ENCODE measurements at regions not wholly inside any gene's neighbourhood (a gene's known extent, or its start where the extent isn't known, plus 50 kb on each side); places are given as distances from the start of the nearest gene placed in this dataset.

DNA sequence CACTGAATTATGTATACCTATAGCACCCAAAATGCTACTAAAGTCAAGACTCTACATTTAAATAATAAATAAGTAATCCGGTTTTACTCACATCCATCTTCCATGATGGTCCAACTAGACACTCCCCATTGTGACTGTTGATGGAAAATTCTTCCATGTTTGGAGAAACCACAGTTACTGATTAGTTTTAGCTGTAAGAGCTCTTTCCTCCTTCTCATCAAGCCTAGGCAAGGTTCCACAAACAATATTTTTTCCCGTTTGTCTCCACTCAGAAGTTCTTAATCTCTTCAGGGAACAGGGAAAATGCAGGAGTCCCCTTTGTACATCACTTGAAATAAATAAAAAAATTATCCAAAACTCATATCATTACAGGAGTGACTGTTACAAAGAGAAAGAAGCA, 70.7 kb upstream of the EDNRB start:
- H4K20me1 ChIP-seq (replicated peaks; ENCODE audit: insufficient read depth) = no peaks in the 10 kb centered on the region
- TF ChIP-seq STAT1 (IDR thresholded peaks at IDR 0.05; ENCODE audit: unreplicated experiment) (no peak), EZH2 (IDR thresholded peaks at IDR 0.05; ENCODE audit: low read depth, unreplicated experiment) (no peak), EZH2phosphoT487 (IDR thresholded peaks at IDR 0.05; ENCODE audit: unreplicated experiment) (no peak), CREB1 (CRISPR knock-in tag; IDR thresholded peaks at IDR 0.05; ENCODE audit: low read depth) (no peak), ZNF331 (CRISPR knock-in tag; IDR thresholded peaks at IDR 0.05; ENCODE audit: low read depth) (no peak), NANOG (IDR thresholded peaks at IDR 0.05; ENCODE audit: borderline replicate concordance) (no peak), JUNB (IDR thresholded peaks at IDR 0.05; ENCODE audit: unreplicated experiment) (no peak), POLR2AphosphoS5 (IDR thresholded peaks at IDR 0.05; ENCODE audit: low read depth) (no peak)
- TF ChIP-seq, protein P1, sequence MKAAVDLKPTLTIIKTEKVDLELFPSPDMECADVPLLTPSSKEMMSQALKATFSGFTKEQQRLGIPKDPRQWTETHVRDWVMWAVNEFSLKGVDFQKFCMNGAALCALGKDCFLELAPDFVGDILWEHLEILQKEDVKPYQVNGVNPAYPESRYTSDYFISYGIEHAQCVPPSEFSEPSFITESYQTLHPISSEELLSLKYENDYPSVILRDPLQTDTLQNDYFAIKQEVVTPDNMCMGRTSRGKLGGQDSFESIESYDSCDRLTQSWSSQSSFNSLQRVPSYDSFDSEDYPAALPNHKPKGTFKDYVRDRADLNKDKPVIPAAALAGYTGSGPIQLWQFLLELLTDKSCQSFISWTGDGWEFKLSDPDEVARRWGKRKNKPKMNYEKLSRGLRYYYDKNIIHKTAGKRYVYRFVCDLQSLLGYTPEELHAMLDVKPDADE (IDR thresholded peaks at IDR 0.05) = no peak
- H3F3A ChIP-seq (replicated peaks; ENCODE audit: low read depth) = no peaks in the 10 kb centered on the region
- no peak overlapping the region for H2AFZ ChIP-seq
- no peak overlapping the region for H3K27ac Mint-ChIP-seq
- peaks cover 5% of the 10 kb centered on the region; the same call in 1 of the 2 replicates for H3K4me1 ChIP-seq (ENCODE audit: insufficient read depth)
- no peaks in the 10 kb centered on the region for H3K9me3 Mint-ChIP-seq
- no peaks in the 10 kb centered on the region for H3K79me2 ChIP-seq (replicated peaks; ENCODE audit: insufficient read depth)
- H3K4me1 Mint-ChIP-seq = peaks cover 18% of the 10 kb centered on the region; the same call in 2 of the 3 replicates
- no peak for DNase-seq (ENCODE audit: low spot score)
- no peaks in the 10 kb centered on the region for H3K36me3 Mint-ChIP-seq (ENCODE audit: low read depth)
- no peaks in the 10 kb centered on the region for H3K36me3 ChIP-seq (ENCODE audit: insufficient read depth)
- H3K4me3 ChIP-seq = no peak overlapping the region
- no peak overlapping the region for H3K4me3 Mint-ChIP-seq
- H3K9me2 ChIP-seq (ENCODE audit: insufficient read depth) = no peaks in the 10 kb centered on the region
- H3K27ac ChIP-seq (ENCODE audit: low read depth) = no peak overlapping the region
- ATAC-seq = no peak
- H3K27me3 Mint-ChIP-seq (ENCODE audit: insufficient read depth, low read depth, poor library complexity) = no peaks in the 10 kb centered on the region
- H3K27me3 ChIP-seq (ENCODE audit: insufficient read depth) = no peaks in the 10 kb centered on the region
- H3K4me2 ChIP-seq = no peak overlapping the region

DNA sequence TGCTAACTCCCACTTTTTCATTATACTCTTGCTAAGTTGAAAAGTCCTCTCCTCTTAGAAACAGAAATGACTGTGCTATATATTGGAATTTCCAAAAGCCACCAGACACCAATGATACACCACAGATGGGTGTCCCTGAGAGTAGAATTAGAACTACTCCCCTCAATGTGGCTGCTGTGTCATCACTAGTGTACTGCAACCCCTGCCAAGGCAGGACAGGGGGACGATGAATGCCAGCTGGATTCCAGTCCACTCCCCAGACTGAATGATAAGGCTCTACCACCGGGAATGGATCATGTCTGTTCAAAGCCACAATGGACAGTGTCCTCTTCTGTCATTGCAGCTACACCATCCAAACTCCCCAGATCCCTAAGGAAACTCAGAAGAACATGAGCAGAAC, 69.7 kb upstream of the EDNRB start:
- H4K20me1 ChIP-seq (replicated peaks; ENCODE audit: insufficient read depth) = no peaks in the 10 kb centered on the region
- H3K4me3 ChIP-seq = no peak overlapping the region
- no peak overlapping the region for H3K27ac ChIP-seq (ENCODE audit: low read depth)
- no peaks in the 10 kb centered on the region for H3K27me3 ChIP-seq (ENCODE audit: insufficient read depth)
- no peaks in the 10 kb centered on the region for H3K9me2 ChIP-seq (ENCODE audit: insufficient read depth)
- Mint-ChIP-seq H3K9me3 (no peaks in the 10 kb centered on the region), H3K36me3 (ENCODE audit: low read depth) (no peaks in the 10 kb centered on the region), H3K4me1 (peaks cover 20% of the 10 kb centered on the region; the same call in 2 of the 3 replicates), H3K4me3 (no peak overlapping the region), H3K27ac (no peak overlapping the region), H3K27me3 (ENCODE audit: insufficient read depth, low read depth, poor library complexity) (no peaks in the 10 kb centered on the region)
- no peaks in the 10 kb centered on the region for H3K79me2 ChIP-seq (replicated peaks; ENCODE audit: insufficient read depth)
- no peaks in the 10 kb centered on the region for H3F3A ChIP-seq (replicated peaks; ENCODE audit: low read depth)
- no peak overlapping the region for H2AFZ ChIP-seq
- DNase-seq (ENCODE audit: low spot score) (no peak), ATAC-seq (no peak)
- H3K4me2 ChIP-seq = no peak overlapping the region
- H3K4me1 ChIP-seq (ENCODE audit: insufficient read depth) = peaks cover 5% of the 10 kb centered on the region; the same call in 1 of the 2 replicates
- H3K36me3 ChIP-seq (ENCODE audit: insufficient read depth) = no peaks in the 10 kb centered on the region
- TF ChIP-seq, protein P2, sequence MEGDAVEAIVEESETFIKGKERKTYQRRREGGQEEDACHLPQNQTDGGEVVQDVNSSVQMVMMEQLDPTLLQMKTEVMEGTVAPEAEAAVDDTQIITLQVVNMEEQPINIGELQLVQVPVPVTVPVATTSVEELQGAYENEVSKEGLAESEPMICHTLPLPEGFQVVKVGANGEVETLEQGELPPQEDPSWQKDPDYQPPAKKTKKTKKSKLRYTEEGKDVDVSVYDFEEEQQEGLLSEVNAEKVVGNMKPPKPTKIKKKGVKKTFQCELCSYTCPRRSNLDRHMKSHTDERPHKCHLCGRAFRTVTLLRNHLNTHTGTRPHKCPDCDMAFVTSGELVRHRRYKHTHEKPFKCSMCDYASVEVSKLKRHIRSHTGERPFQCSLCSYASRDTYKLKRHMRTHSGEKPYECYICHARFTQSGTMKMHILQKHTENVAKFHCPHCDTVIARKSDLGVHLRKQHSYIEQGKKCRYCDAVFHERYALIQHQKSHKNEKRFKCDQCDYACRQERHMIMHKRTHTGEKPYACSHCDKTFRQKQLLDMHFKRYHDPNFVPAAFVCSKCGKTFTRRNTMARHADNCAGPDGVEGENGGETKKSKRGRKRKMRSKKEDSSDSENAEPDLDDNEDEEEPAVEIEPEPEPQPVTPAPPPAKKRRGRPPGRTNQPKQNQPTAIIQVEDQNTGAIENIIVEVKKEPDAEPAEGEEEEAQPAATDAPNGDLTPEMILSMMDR (conservative IDR thresholded peaks at IDR 0.05; ENCODE audit: low read depth in 2 of 2) = no peak
- TF ChIP-seq STAT1 (IDR thresholded peaks at IDR 0.05; ENCODE audit: unreplicated experiment) (no peak), ZNF114 (CRISPR knock-in tag; IDR thresholded peaks at IDR 0.05) (no peak), EZH2 (IDR thresholded peaks at IDR 0.05; ENCODE audit: low read depth, unreplicated experiment) (no peak), POLR2AphosphoS5 (IDR thresholded peaks at IDR 0.05; ENCODE audit: low read depth) (no peak), JUNB (IDR thresholded peaks at IDR 0.05; ENCODE audit: unreplicated experiment) (no peak), EZH2phosphoT487 (IDR thresholded peaks at IDR 0.05; ENCODE audit: unreplicated experiment) (no peak), NANOG (IDR thresholded peaks at IDR 0.05; ENCODE audit: borderline replicate concordance) (no peak)
- TF ChIP-seq, protein P1 (IDR thresholded peaks at IDR 0.05) = no peak
- TF ChIP-seq, protein P3, sequence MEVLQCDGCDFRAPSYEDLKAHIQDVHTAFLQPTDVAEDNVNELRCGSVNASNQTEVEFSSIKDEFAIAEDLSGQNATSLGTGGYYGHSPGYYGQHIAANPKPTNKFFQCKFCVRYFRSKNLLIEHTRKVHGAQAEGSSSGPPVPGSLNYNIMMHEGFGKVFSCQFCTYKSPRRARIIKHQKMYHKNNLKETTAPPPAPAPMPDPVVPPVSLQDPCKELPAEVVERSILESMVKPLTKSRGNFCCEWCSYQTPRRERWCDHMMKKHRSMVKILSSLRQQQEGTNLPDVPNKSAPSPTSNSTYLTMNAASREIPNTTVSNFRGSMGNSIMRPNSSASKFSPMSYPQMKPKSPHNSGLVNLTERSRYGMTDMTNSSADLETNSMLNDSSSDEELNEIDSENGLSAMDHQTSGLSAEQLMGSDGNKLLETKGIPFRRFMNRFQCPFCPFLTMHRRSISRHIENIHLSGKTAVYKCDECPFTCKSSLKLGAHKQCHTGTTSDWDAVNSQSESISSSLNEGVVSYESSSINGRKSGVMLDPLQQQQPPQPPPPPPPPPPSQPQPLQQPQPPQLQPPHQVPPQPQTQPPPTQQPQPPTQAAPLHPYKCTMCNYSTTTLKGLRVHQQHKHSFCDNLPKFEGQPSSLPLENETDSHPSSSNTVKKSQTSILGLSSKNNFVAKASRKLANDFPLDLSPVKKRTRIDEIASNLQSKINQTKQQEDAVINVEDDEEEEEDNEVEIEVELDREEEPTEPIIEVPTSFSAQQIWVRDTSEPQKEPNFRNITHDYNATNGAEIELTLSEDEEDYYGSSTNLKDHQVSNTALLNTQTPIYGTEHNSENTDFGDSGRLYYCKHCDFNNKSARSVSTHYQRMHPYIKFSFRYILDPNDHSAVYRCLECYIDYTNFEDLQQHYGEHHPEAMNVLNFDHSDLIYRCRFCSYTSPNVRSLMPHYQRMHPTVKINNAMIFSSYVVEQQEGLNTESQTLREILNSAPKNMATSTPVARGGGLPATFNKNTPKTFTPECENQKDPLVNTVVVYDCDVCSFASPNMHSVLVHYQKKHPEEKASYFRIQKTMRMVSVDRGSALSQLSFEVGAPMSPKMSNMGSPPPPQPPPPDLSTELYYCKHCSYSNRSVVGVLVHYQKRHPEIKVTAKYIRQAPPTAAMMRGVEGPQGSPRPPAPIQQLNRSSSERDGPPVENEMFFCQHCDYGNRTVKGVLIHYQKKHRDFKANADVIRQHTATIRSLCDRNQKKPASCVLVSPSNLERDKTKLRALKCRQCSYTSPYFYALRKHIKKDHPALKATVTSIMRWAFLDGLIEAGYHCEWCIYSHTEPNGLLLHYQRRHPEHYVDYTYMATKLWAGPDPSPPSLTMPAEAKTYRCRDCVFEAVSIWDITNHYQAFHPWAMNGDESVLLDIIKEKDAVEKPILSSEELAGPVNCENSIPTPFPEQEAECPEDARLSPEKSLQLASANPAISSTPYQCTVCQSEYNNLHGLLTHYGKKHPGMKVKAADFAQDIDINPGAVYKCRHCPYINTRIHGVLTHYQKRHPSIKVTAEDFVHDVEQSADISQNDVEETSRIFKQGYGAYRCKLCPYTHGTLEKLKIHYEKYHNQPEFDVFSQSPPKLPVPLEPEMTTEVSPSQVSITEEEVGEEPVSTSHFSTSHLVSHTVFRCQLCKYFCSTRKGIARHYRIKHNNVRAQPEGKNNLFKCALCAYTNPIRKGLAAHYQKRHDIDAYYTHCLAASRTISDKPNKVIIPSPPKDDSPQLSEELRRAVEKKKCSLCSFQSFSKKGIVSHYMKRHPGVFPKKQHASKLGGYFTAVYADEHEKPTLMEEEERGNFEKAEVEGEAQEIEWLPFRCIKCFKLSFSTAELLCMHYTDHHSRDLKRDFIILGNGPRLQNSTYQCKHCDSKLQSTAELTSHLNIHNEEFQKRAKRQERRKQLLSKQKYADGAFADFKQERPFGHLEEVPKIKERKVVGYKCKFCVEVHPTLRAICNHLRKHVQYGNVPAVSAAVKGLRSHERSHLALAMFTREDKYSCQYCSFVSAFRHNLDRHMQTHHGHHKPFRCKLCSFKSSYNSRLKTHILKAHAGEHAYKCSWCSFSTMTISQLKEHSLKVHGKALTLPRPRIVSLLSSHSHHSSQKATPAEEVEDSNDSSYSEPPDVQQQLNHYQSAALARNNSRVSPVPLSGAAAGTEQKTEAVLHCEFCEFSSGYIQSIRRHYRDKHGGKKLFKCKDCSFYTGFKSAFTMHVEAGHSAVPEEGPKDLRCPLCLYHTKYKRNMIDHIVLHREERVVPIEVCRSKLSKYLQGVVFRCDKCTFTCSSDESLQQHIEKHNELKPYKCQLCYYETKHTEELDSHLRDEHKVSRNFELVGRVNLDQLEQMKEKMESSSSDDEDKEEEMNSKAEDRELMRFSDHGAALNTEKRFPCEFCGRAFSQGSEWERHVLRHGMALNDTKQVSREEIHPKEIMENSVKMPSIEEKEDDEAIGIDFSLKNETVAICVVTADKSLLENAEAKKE (CRISPR knock-in tag; IDR thresholded peaks at IDR 0.05) = no peak

Measured in GM23338 (cell line).